Skeletal muscle satellite cell (primary cell): ENCODE measurements at regions not wholly inside any gene's neighbourhood (a gene's known extent, or its start where the extent isn't known, plus 50 kb on each side); places are given as distances from the start of the nearest gene placed in this dataset.

Source experiments
- H3K27me3 ChIP-seq: 2 replicates; pipeline ENCODE4 v1.7.0; 2013; ENCODE audit warnings: low read length; ENCODE audit not compliant: control insufficient read depth, insufficient read depth
- H3K36me3 ChIP-seq: 2 replicates; pipeline ENCODE4 v1.7.0; 2013; ENCODE audit warnings: mild to moderate bottlenecking, control low read depth, low read length; ENCODE audit not compliant: insufficient read depth
- H3K4me1 ChIP-seq: 2 replicates; pipeline ENCODE4 v1.7.0; 2013; ENCODE audit warnings: low read length; ENCODE audit not compliant: control insufficient read depth, insufficient read depth
- H3K4me2 ChIP-seq: 2 replicates; pipeline ENCODE4 v1.7.0; 2013; ENCODE audit warnings: mild to moderate bottlenecking, low read length
- H3K4me3 ChIP-seq: 2 replicates; pipeline ENCODE4 v1.7.0; 2013; ENCODE audit warnings: low read length
- H3K9ac ChIP-seq: 2 replicates; pipeline ENCODE4 v1.7.0; 2013; ENCODE audit warnings: mild to moderate bottlenecking, low read depth, low read length, moderate library complexity
- H3K9me3 ChIP-seq: replicated peaks from 2 replicates; pipeline ENCODE4 v1.7.0; 2013; ENCODE audit warnings: mild to moderate bottlenecking, control low read depth, low read length

DNA sequence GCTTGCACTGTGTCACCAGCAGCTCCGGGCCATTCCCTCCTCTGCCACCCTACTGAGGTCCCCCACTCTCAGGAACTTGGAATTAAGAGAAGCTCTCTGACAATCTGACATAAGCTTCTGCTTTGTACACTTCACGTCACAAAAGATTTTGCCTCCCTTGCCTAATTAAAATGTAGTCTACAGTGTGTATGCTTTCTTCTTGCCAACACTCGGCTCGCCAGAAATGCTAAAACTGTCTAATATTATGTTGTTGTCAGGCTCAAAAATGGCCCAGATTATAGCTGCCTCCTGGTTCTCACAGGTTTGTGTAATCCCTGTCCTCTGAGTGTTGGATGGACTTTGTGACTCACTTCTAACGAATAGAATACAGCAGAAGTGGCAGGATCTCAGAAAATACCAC is 474.7 kb downstream of the MBD2 start:
- no peaks in the 10 kb centered on the region for H3K9me3 ChIP-seq
- H3K27me3 ChIP-seq, result no peaks in the 10 kb centered on the region
- no peak overlapping the region for H3K4me2 ChIP-seq
- no peaks in the 10 kb centered on the region for H3K36me3 ChIP-seq
- H3K4me1 ChIP-seq, result peaks cover 10% of the 10 kb centered on the region
- H3K9ac ChIP-seq, result no peak overlapping the region
- H3K4me3 ChIP-seq, result no peak overlapping the region

DNA sequence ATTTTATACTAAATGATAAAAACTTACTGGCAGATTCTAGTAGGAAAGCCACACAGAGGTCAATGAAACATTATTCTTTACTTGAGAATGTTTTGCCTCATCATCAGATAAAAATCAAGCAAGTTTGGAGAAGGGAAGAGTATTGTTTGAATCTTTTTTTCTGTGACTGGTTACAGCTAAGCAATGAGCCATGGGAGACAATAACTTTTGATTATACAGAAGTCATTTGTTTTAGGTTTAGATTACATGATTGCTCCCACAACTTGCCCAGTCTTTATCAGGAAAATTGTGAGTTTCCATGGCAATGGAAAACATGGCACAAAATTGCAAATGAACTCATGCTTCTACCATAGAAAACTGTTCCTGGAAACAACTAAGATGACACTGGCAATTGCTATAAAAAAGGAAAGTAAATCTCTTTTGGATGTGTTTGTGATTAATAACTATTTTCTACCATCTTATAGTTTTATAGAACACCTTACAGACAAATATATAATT is 476.8 kb downstream of the MBD2 start:
- no peak overlapping the region for H3K9ac ChIP-seq
- H3K4me1 ChIP-seq, result peaks cover 10% of the 10 kb centered on the region
- no peak overlapping the region for H3K4me3 ChIP-seq
- no peaks in the 10 kb centered on the region for H3K36me3 ChIP-seq
- H3K9me3 ChIP-seq, result no peaks in the 10 kb centered on the region
- no peak overlapping the region for H3K4me2 ChIP-seq
- H3K27me3 ChIP-seq, result no peaks in the 10 kb centered on the region

DNA sequence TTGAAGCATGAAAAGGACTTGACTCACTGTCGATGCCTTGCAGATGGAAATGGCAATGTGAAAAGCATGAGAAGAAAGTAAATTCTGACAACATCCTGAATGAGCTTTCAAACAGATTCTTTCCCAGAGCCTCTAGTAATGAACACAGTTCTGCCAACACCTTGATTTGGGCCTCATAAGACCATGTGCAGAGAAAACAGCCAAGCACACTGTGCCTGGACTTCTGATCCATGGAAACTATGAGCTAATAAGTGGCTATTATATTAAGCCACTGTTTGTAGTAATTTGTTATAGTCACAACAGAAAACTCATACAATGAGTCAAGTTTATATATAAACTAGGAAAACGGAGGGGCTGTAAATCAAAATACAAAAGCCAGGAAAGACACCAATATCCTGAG is 477.3 kb downstream of the MBD2 start:
- H3K27me3 ChIP-seq, result no peaks in the 10 kb centered on the region
- H3K36me3 ChIP-seq, result no peaks in the 10 kb centered on the region
- H3K4me2 ChIP-seq, result no peak overlapping the region
- no peak overlapping the region for H3K4me3 ChIP-seq
- no peaks in the 10 kb centered on the region for H3K9me3 ChIP-seq
- peaks cover 10% of the 10 kb centered on the region for H3K4me1 ChIP-seq
- no peak overlapping the region for H3K9ac ChIP-seq

DNA sequence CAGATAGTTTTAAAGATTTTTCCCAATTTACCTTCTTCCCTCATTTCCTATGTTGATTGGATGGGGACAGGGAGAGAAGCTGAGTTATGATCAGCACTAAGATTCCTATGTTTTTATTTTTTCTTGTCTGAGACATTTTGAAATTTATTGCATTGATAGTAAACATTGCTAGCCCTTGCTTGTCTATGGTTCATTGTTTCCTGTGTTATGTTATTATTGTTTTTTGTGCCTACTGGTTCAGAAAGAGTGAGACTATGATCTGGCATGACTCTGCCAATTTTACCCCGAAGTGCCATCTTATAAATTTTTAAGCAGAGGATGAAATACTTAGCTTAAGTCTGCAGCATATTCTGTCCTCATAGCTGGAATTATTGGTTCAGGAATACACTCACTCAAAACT is 478.5 kb downstream of the MBD2 start:
- Histone ChIP-seq H3K9me3 (no peaks in the 10 kb centered on the region), H3K4me2 (no peak overlapping the region), H3K4me1 (peaks cover 10% of the 10 kb centered on the region), H3K36me3 (no peaks in the 10 kb centered on the region), H3K9ac (no peak overlapping the region), H3K27me3 (no peaks in the 10 kb centered on the region), H3K4me3 (no peak overlapping the region)

DNA sequence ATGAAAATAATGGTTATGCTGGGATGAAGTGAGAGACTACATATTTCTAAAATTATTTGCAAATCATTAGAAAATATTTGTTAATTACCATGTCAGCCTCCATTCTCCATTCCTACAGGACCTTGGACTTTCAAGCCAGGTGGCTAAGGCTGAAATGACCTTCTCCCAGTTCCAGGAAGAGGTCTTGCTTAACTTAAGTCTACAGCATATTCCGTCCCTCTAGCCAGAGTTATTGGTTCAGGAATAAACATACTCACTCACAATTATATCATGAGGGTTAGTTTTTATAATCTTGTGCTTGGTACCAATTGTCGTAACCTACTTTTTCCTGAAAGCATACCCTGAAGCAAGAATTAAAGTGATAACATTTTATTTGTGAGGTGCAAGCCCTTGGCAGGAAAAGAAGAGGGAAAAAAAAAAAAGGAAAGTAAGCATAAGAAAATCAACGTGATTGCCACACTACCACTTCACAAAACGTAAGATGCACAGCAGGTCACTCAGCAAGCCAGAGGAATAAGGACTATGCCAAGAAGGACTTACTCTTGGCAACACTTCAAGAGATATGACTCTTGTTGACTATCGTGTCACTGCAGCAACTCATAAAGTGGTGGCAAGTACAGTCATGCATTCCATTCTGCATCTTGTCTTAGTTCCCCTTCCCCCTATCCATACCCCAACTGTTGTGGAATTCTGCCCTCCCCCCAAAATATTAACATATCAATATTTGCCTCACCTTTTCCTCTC is 479.1 kb downstream of the MBD2 start:
- Histone ChIP-seq H3K4me3 (no peak overlapping the region), H3K27me3 (no peaks in the 10 kb centered on the region), H3K9me3 (no peaks in the 10 kb centered on the region), H3K4me1 (peaks cover 10% of the 10 kb centered on the region), H3K4me2 (no peak overlapping the region), H3K9ac (no peak overlapping the region), H3K36me3 (no peaks in the 10 kb centered on the region)

DNA sequence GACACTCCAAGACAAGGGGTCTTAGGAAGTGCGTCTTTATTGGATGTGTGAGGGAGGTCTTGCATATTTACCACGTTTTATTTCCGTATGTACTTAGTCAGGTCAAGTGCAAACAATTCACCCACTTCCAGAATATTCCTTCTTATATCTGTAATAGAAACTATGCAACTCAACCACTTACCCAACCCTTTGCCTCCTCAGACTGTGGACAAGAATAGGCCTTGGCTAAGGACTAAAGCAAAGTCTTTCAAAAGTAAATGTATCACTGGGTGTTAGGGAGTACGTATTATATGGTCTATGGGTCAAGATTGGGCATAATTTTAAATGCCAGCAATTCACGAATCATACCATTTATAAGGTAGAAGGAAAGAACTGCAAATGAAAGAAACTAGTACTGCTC is 484.8 kb downstream of the MBD2 start:
- H3K27me3 ChIP-seq, result no peaks in the 10 kb centered on the region
- H3K4me3 ChIP-seq, result no peak overlapping the region
- H3K36me3 ChIP-seq, result no peaks in the 10 kb centered on the region
- H3K4me2 ChIP-seq, result no peak overlapping the region
- H3K4me1 ChIP-seq, result no peaks in the 10 kb centered on the region
- no peak overlapping the region for H3K9ac ChIP-seq
- no peaks in the 10 kb centered on the region for H3K9me3 ChIP-seq

DNA sequence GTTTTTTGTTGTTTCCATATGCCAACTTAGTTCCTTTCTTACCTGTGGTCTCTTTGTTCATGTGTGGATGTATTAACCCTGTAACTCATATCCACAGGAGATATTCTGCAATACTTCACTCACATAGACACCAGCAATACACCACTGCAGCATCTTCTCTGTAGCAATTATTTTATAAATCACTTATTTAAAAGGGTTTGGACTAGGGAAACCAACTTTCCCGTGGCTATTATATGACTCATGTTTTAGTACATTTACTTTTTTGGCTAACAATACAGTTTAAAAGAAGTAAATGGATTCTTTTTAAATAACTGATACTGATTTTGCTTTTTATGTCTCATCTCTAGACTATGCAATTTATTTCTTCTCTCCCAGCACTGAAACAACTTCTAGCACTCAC is 488.9 kb downstream of the MBD2 start:
- H3K9ac ChIP-seq, result no peak overlapping the region
- no peaks in the 10 kb centered on the region for H3K4me1 ChIP-seq
- no peaks in the 10 kb centered on the region for H3K36me3 ChIP-seq
- H3K4me3 ChIP-seq, result no peak overlapping the region
- H3K4me2 ChIP-seq, result no peak overlapping the region
- H3K27me3 ChIP-seq, result no peaks in the 10 kb centered on the region
- no peaks in the 10 kb centered on the region for H3K9me3 ChIP-seq

DNA sequence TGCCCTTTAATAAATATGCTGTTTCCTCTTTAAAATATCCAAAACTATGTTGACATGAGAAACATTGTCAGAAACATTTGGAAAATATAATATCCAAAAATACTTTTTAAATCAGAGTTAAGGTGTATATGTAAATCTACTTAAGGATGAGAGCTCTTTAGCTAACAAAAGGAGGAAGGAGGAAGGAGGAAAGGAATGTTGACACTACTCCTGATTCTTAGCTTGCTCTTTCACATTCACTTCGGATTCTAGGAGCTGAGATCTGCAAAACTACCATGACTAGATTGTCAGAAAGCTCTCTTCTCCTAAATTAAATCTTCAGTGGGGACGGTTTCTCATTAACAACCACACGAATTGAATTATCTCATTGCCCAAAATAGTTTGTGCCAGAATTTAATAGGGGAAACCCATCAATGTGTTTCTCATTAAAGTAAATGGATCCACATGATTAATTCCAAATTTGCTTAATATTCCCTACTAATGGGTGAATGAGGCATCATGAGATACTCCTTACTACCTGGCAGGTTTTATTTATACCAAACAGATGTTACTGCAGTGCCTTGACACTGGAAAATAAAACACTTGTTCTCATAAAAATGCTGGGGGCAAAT is 509.1 kb downstream of the MBD2 start:
- Histone ChIP-seq H3K4me1 (no peaks in the 10 kb centered on the region), H3K4me2 (no peak overlapping the region), H3K4me3 (no peak overlapping the region), H3K36me3 (no peaks in the 10 kb centered on the region), H3K9me3 (no peaks in the 10 kb centered on the region), H3K27me3 (peaks cover 3% of the 10 kb centered on the region), H3K9ac (no peak overlapping the region)

DNA sequence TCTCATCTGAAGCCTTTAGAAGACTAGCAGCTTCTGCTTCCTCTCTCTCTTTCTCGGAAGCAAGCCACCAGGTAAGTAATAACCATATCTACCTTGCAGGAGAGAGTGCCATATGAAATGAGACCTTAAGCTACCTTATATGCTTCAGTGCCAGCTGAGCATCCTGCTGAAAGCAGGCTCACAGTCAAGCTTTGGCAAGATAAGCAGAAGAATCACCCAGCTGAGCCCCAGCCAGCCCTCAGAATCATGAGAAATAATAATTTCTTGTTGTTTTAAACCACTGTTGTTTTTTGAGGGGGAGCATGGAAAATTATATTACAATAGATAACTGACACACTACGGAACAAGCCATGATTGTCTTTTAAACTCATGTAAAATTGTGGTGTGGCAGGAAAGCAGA is 514.4 kb downstream of the MBD2 start:
- Histone ChIP-seq H3K9me3 (no peaks in the 10 kb centered on the region), H3K4me3 (no peak overlapping the region), H3K27me3 (peaks cover 3% of the 10 kb centered on the region), H3K4me2 (no peak overlapping the region), H3K36me3 (no peaks in the 10 kb centered on the region), H3K4me1 (no peaks in the 10 kb centered on the region), H3K9ac (no peak overlapping the region)

DNA sequence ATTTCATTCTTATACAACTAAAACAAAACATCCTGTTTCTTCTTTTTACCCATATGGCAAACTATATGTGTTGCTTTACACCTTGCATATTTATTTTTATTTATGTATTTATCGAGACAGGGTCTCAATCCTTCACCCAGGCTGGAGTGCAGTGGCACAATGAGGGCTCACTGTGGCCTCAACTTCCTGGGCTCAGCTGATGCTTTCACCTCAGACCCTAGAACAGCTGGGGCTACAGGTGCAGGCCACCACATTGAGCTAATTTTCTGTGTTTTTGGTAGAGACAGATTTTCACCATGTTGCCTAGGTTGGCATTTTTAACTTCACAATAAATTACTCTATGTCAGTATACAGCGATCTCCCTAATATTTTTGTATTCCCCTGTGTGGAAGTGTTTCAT is 522.0 kb downstream of the MBD2 start:
- Histone ChIP-seq H3K4me2 (no peak overlapping the region), H3K4me1 (no peaks in the 10 kb centered on the region), H3K36me3 (no peaks in the 10 kb centered on the region), H3K27me3 (no peaks in the 10 kb centered on the region), H3K9ac (no peak overlapping the region), H3K9me3 (no peaks in the 10 kb centered on the region), H3K4me3 (no peak overlapping the region)

DNA sequence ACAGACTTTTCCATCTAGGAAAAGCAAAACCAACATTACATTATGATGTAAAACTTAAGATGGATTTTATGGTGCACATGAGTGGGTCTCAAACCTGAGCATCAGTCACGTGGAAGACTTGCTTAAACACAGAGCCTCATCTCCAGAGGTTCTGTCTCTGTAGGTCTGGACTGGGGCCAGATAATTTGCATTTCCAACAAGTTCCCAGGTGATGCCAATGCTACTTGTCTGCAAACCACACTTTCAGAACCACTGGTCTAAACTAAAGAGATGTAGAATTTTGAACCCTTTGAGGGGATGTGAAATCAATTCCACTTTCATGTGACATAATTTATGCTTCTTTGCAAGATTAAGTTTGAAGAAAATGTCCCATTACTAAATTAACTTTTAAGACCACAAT is 522.8 kb downstream of the MBD2 start:
- Histone ChIP-seq H3K4me3 (no peak overlapping the region), H3K9ac (no peak overlapping the region), H3K4me1 (no peaks in the 10 kb centered on the region), H3K4me2 (no peak overlapping the region), H3K27me3 (no peaks in the 10 kb centered on the region), H3K9me3 (no peaks in the 10 kb centered on the region), H3K36me3 (no peaks in the 10 kb centered on the region)

DNA sequence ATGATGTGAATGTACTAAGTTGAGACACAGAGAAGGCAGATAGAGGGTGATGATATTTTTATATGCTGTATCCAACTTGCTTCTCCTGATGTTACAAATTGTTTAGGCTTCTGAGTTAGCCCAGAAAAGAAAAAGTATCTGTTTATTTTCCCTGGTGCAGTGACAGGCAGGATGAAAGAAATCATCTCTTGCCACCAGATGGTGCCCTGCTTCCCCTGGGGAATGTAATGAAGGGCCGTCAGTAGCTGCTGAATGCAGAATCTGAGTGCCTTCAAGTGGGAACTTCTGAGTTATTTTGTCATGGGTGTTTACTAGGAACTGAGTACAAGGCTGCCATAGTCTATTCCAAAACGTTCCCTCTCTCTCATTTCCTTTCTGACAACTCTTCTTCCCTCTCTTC is 525.6 kb downstream of the MBD2 start:
- Histone ChIP-seq H3K36me3 (no peaks in the 10 kb centered on the region), H3K4me3 (no peak overlapping the region), H3K9ac (no peak overlapping the region)

More for the DNA sequence above, 525.6 kb downstream of the MBD2 start:
- Histone ChIP-seq H3K9me3 (no peaks in the 10 kb centered on the region), H3K27me3 (no peaks in the 10 kb centered on the region), H3K4me1 (no peaks in the 10 kb centered on the region), H3K4me2 (no peak overlapping the region)
